ENCODE measurements at regions not wholly inside any gene's neighbourhood (a gene's known extent, or its start where the extent isn't known, plus 50 kb on each side); places are given as distances from the start of the nearest gene placed in this dataset.

DNA sequence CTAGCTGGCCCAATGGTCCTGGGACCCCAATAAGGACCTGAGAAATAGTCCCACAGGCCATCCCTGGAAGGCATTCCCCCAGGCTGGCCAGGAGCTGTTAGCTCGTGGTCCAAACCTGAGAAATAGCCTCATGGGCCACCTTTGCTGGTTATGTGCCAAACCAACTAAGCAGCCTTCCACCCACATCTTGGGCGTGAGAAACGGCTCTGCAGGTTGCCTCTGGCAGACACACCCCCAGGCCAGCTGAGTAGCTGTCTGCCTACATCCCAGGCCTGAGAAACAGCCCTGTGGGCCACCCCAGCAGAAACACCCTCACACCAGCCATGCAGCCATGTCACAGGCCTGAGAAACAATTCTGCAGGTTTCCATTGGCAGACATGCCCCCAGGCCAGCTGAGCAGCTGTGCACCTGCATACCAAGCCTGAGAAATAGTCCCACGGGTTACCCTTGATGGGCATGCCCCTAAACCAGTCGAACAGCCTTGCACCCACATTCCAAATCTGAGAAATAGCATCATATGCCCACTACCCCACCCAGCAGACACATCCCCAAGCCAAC lies 567.8 kb upstream of the ID4 start:
- no peak overlapping the region for H3K4me2 ChIP-seq (ENCODE audit: insufficient read depth in 1 of 2, low read depth in 2 of 2, low read length in 2 of 2)
- no peak overlapping the region for H2BK5ac ChIP-seq (ENCODE audit: low read depth, low read length)
- no peak overlapping the region for H4K91ac ChIP-seq (replicated peaks; ENCODE audit: insufficient read length, low read length)
- peaks cover 0 to 4% of the 10 kb centered on the region in 2 experiments; a peak in 1 of 4 replicates for H3K9me3 ChIP-seq (ENCODE audit: insufficient read depth in 2 of 2, low read depth in 1 of 2, low read length in 1 of 2)
- DNase-seq (ENCODE audit: low read depth in 1 of 2, low spot score in 2 of 2) (no peak), FAIRE-seq (no peak)
- no peaks in the 10 kb centered on the region for H3K79me2 ChIP-seq (ENCODE audit: control insufficient read depth in 1 of 2, insufficient read depth in 2 of 2, low read length in 2 of 2)
- no peak overlapping the region for H2AK5ac ChIP-seq (ENCODE audit: low read depth, low read length)
- H2BK12ac ChIP-seq (ENCODE audit: low read depth, low read length): no peak overlapping the region
- WGBS, 2 experiments (ENCODE audit: extremely low coverage in 1 of 2, insufficient coverage in 1 of 2, insufficient read length in 1 of 2, insufficient replicate concordance in 2 of 2, low coverage in 1 of 2, low lambda C conversion rate in 2 of 2, missing lambda C conversion rate in 1 of 2): 93% methylated on average over 5 of the region's 5 CpGs; no CpG with 5 or more reads in 1 of the 2 experiments
- no peak overlapping the region for H3K4ac ChIP-seq (replicated peaks; ENCODE audit: insufficient read length, low read depth, low read length)
- no peak overlapping the region for H2BK120ac ChIP-seq (replicated peaks; ENCODE audit: low read depth, low read length)
- H4K5ac ChIP-seq (ENCODE audit: insufficient read length, low read depth, low read length): no peak overlapping the region
- no peak overlapping the region for H3K56ac ChIP-seq (replicated peaks; ENCODE audit: insufficient read length, low read depth, low read length)
- no peak overlapping the region for H2BK20ac ChIP-seq (ENCODE audit: low read length)
- no peak overlapping the region for H3K4me3 ChIP-seq (ENCODE audit: extremely low read depth in 1 of 4, insufficient read depth in 2 of 4, low read depth in 3 of 4, low read length in 4 of 4)
- H4K20me1 ChIP-seq (replicated peaks in 1 of 2; ENCODE audit: control insufficient read depth in 1 of 2, insufficient read depth in 2 of 2, low read length in 2 of 2): no peaks in the 10 kb centered on the region
- no peak overlapping the region for H4K8ac ChIP-seq (ENCODE audit: extremely low read depth, insufficient read depth, low read length)
- CTCF ChIA-PET (ENCODE audit: partially characterized antibody): interaction anchor here (0.6 to 1.1 kb wide), 2 partner anchors 11 to 1921 kb away, joined by 3 read pairs; no protein-coding TSS in a partner anchor
- H3K18ac ChIP-seq (ENCODE audit: extremely low read depth, low read length): no peak overlapping the region
- H2AFZ ChIP-seq (ENCODE audit: low read length): no peak overlapping the region
- no peak overlapping the region for H3K9ac ChIP-seq (replicated peaks in 1 of 4; ENCODE audit: extremely low read depth in 1 of 4, low read depth in 3 of 4, low read length in 3 of 4)
- H3K23ac ChIP-seq (ENCODE audit: insufficient read length): no peak overlapping the region
- no peaks in the 10 kb centered on the region for H3K36me3 ChIP-seq (ENCODE audit: control insufficient read depth in 2 of 4, insufficient read depth in 4 of 4, low read length in 3 of 4)
- no peaks in the 10 kb centered on the region for H3K79me1 ChIP-seq (ENCODE audit: low read depth, low read length)
- no peak overlapping the region for H2BK15ac ChIP-seq (ENCODE audit: low read length)
- no peak overlapping the region for H3K14ac ChIP-seq (ENCODE audit: insufficient read length)
- no peaks in the 10 kb centered on the region for H3K23me2 ChIP-seq (ENCODE audit: low read depth, low read length)
- peaks cover 0 to 1% (median 0%) of the 10 kb centered on the region in 4 experiments; a peak in 1 of 7 replicates for H3K27me3 ChIP-seq (replicated peaks in 1 of 4; ENCODE audit: control insufficient read depth in 3 of 4, extremely low read depth in 1 of 4, insufficient read depth in 3 of 4, low read length in 3 of 4)
- H3K4me1 ChIP-seq (replicated peaks in 1 of 4; ENCODE audit: control insufficient read depth in 3 of 4, insufficient read depth in 4 of 4, low read length in 3 of 4): no peaks in the 10 kb centered on the region
- POLR2A ChIA-PET (ENCODE audit: partially characterized antibody): no interaction called here
- H3K27ac ChIP-seq (ENCODE audit: low read depth, low read length): no peak overlapping the region
- TF ChIP-seq BCL11A (IDR thresholded peaks at IDR 0.05; ENCODE audit: low read depth in 2 of 2, low read length in 2 of 2): no peak

Data from H1 (cell line).